ENCODE measurements at regions not wholly inside any gene's neighbourhood (a gene's known extent, or its start where the extent isn't known, plus 50 kb on each side); places are given as distances from the start of the nearest gene placed in this dataset.

GRCh38 chr15:35195031-35195430 lies 109.9 kb upstream of the NANOGP8 start:
- TF ChIP-seq, protein P1, sequence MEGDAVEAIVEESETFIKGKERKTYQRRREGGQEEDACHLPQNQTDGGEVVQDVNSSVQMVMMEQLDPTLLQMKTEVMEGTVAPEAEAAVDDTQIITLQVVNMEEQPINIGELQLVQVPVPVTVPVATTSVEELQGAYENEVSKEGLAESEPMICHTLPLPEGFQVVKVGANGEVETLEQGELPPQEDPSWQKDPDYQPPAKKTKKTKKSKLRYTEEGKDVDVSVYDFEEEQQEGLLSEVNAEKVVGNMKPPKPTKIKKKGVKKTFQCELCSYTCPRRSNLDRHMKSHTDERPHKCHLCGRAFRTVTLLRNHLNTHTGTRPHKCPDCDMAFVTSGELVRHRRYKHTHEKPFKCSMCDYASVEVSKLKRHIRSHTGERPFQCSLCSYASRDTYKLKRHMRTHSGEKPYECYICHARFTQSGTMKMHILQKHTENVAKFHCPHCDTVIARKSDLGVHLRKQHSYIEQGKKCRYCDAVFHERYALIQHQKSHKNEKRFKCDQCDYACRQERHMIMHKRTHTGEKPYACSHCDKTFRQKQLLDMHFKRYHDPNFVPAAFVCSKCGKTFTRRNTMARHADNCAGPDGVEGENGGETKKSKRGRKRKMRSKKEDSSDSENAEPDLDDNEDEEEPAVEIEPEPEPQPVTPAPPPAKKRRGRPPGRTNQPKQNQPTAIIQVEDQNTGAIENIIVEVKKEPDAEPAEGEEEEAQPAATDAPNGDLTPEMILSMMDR (IDR thresholded peaks at IDR 0.05): no peak
- TF ChIP-seq JUNB (IDR thresholded peaks at IDR 0.05): no peak
